Globus pallidus (tissue), 1 donor: ENCODE measurements at regions not wholly inside any gene's neighbourhood (a gene's known extent, or its start where the extent isn't known, plus 50 kb on each side); places are given as distances from the start of the nearest gene placed in this dataset.
"Not testable (repeated sequence)": the region's sequence is repeated elsewhere in the genome, so short reads cannot be mapped to it uniquely, and the experiment has no call there.

Experiments
- DNase-seq: peaks from one replicate; pipeline ENCODE4 v3.0.0-alpha.2; 2015; ENCODE audit warnings: low spot score

DNA sequence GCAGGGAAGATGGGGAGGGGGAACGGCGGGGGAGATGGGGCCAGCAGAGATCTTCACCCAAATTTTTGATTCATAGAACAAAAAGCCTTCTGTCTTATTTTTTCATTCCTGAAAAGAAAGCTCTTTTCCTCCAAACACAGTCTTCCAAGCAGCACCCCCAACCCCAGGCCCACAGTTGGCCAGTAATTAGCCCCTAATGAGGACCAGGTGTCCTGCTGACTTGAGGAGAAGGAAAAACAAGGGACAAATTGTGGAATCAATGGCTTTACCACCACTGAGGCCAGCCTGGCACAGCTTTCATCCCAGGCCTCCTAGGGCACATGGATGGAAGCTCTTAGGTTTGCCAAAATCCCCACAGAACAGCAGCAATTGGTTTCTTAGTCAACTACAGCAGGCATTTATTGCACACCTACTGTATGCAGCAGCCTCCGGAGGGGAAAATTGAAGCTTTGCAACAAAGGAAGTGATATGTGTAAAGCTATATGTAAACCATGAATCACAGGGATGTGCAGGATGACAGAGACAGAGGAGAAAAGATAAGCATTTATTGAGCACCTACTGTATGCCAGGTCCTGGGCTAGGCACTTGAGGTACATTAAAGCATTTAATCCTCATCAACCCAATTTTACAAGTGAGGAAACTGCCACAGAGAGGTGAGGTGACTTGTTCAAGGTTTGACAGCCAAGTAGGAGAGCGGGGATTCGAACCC lies 199.5 kb downstream of the TBC1D2B start:
- no peak for DNase-seq

DNA sequence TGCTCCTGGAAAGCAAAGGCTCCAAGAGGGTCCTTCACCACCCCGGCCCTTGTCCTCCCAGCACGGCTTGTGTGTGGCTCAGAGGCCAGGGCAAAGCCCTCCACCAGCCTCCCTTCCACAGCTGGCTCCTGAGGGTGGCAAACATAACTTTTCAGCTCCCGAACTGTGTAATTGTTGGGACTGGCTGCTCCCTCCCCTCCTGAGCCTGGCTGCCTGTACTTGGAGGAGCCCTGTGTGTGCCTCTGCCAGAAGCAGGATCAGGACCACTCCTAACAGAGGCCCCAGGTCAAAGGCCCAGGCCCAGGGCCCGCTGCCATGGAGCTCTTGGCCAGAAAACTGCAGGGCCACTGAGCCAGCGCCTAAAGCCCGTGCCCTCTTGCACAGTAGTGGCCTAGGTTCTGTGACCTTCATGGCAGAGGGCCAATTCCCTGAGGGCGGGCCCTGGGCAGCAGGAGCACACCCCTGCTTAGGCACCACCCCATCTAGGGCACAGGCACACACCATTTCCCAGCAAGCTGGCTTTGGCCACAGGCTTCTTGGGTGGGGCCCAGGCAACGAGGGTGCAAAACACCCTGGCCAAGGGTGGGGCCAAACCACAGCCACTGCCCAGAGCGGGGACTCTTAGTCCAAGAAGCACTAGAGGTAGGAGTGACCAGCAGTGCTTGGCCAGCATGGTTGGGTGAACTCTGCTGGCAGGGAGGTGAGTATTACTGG lies 201.2 kb downstream of the TBC1D2B start:
- DNase-seq, result not testable (repeated sequence)

DNA sequence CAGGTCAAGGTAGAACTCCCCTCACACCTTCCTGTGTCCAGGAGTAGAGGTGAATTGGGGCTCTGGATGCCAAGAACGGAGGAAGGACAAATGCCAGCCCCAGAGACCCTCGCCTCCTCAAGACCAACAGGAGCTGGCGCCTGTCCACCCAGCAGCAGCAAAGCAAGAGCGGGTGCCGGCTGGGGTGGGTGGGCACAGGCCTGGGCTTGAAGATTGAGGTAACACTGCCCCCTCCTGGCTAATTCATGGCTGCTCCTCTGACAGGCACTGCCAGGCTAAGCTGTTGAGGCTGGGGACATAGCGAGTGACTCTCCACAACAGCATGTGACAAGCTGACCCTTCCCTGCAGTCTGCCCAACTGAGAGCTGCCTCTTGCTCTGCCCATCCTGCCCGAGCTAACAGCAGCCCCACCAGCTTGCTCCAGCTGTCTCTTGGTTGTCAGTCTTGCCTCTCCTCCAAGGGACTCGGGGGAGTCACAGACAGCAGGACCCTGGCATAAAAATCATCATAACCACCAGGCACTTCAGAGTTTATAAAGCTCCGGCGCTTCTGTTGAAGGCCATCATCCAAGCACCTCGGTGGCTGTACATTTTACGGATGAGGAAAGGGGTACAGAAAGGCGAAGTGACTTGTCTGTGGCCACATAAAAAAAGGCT lies 202.3 kb downstream of the TBC1D2B start:
- DNase-seq, result peak; percentile 52

DNA sequence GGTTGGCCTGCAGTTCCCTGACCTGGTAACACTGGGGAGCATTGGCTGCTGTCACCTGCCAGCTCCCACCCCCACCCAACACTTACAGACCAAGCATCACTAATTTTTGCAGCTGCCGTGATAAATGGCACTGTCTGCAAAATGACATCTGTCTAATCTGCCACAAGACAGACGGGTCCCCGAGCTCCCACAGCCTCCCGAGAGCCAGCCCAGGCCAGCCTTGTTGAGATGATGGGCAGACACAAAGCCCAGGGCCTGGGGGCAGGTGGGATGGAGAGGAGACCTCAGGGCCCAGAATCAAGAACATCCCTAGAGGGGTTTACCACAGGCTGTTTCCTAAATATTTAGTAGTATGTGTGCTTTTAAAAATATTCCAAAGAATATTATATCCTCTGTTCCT lies 203.4 kb downstream of the TBC1D2B start:
- no peak for DNase-seq

DNA sequence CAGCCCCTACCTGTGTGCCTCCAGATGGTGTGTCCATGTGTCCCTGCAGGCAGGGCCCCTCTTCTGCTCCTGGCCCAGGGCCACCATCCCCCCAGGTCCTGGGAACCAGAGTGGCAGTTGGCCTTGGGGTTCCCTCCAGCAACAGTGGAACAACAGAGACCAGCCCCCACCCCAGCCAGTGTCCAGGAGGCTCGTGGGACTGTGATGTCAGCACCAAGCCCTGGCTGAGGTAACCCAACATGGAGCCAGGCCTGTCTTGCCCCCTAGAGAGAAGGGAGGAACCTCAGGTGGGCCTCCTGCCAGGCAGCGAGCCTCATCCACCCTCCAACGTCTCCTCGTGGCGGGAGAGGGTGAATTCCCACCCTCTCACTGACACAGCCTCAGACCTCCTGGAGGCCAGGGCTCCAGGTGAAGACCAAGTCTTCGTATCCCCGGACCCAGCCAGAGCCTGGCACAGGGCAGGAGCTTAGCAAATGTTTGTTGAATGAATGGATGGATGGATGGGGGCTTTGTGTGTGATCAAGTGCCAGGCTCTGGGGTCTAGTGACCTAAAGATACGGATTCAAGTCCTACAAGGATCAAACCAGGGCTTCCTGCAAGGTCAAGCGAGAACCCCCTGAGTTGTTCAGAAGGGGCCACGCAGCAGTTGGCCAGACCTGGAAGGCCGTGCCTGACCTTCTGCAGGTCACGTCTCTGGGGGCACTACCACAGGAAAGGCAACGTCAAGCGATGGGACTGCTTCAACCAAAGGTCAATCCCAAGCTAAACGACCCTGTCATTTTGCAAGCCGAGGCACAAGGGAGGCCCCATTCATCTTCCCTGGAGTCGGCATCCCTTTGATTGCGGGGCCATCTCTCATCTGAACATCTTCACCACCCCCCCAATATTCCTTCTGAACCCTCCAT lies 204.7 kb downstream of the TBC1D2B start:
- not testable (repeated sequence) for DNase-seq

DNA sequence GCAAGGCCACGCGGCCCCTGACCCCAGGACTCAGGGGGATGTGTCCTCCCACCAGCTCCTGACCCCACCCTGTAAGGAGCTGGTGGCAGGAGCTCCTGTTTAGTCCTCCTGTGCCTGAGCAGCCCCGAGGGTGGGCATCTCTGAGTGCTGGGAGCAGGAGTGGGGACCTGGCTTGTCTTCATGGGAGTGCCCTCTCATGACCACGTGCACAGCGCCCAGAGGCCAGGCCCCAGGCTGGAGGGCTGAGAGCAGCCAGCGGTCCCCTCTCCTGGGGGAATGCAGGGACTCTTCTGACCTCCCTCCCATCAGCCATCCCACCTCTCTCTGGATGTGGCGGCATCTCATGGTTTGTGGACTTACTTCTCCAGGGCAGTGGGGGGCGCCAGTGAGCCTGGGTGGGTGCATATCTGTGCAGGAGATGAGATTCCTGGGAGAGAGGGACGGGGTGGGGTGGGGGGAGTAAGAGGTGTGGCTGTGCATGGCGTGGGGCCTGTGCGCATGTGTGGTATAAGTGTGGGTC lies 205.6 kb downstream of the TBC1D2B start:
- no peak for DNase-seq

DNA sequence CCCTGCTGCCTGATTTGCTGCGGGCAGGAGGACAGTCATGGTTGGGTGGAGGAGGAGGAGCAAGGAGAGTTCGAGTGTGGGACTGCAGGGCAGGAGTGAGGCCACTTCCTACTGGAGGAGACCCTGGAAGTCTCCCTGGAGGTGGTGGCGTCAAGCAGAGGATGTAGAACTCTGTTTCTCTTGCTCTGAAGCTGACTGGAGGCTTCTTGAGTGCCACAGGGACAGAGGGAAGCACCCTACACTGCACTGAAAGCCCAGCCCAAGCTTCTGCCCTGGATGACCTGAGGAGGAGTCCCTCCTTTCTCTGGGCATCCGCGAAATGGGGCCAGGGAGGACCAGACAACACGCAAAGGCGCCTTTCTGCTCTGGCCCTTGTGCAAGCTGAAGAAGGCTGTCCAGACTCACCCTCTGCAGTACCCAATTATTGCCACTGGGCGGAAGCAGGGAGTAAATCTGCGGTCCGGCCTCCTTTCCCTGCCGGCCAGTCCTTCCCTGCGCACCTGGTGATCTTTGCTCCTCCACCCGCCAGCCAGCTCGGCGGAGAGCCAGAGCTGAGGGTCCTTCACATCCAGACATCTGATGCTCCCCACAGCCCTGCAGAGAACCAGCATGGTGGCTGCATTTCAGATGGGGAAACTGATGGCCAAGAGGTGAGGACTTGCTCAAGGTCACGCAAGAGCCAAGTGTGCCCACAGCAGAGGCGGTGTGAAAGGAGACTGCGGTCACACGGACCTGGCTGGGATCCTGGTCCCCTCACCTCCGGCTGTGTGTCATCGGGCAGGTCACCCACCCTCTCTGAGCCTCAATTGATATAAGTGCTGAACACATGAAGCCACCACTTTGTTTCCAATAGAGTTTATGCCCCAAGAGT lies 207.1 kb downstream of the TBC1D2B start:
- peak; percentile 39 for DNase-seq

DNA sequence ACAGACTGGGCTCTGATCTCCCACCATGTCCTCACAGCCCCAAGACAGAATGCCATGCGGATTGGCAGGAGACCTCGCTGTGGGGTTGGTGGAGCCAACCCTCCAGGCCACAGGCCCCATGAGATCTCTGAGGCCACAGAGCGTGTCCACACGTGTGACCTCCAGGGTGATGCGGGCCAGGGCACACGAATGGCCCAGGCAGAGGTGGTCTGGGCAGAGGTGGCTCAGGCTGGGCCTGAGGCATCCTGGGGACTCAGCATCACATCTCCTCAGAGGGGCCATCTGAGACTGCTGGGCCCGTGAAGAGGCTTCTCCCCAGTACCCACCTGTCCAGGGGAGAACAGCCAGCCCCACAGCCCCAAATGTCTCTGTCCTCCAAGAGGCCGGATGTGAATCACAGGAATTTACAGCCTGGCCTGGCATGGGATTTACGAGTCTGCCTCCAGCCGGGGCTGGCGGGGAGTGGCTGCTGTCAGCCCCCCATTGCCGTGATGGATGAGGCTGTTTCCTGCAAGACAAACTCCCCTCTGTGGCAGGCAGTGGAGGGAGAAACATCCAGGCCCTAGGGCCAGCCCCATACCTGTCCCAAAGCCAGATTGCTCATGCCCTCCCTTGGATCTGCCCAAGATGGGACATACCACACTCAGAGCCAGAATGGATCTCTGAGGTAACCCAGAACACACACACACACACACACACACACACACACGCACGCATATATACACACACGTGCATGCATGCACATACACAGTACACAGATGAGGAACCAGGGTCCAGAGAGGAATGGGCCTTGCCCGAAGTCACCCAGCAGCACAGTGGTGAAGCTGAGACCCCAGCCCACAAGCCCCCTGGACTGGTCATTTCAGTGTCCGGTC lies 208.3 kb downstream of the TBC1D2B start:
- DNase-seq, result no peak

DNA sequence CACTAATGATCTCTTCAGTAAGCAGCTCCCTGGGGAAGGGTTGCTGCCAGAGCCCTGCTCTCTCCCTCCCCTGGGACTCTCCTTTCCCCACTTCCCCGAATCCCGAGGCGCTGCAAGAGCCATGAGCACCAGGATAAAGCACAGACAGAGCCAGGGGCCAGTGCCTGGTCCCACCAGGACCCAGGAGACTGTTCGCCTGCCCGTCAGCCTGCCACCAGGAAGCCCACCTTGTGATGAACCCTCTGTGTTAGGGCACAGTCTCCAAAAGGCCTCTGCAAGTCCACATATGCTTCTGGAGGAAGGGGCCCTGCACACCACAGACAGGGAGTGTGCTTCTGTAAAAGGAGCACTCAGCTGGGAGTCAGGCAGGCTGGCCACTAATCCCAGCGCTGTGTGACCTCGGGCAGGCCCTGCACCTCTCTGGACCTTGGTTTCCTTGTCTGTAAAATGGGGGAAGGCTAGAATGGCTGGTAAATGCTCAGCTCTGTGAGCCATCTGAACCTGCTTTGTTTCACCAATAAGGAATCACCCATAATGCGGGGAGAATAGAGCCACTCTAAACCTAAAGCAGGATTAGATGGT lies 209.4 kb downstream of the TBC1D2B start:
- not testable (repeated sequence) for DNase-seq

DNA sequence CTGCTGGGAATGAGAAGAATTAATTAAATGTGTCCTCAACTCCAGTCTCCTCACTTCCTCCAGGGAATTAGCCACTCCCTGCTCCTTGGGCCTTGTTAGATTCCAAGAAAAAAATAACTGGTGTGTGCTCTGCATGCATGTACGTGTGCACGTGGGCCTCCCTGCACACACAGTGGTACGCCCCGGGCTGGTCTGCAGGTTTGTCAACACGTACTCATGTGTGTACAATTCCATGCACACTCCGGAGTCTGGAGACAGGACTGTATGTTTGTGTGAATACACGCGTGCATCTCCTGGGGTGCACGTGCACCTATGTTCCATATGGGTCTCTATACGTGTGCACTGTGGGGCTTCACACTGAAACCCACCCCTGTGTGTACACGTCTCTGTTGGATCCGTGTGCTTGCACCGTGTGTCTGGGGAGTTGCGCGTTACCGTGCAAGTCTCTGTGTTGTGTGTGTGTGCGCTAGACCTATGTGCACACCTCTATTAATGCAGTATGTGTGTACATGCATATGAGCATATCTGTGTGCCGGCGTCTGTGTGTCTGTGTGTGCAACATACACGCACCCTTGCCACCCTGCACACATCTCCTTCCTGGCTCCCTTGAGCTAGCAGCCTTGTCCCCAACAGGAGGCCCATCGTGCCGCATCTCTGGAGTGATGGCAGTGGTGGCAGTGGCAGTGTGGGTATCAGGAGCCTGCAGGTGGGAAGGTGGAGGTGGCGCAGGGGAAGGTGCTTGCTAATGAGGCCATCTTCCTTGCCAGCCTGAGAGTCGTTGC lies 210.1 kb downstream of the TBC1D2B start:
- DNase-seq, result no peak

DNA sequence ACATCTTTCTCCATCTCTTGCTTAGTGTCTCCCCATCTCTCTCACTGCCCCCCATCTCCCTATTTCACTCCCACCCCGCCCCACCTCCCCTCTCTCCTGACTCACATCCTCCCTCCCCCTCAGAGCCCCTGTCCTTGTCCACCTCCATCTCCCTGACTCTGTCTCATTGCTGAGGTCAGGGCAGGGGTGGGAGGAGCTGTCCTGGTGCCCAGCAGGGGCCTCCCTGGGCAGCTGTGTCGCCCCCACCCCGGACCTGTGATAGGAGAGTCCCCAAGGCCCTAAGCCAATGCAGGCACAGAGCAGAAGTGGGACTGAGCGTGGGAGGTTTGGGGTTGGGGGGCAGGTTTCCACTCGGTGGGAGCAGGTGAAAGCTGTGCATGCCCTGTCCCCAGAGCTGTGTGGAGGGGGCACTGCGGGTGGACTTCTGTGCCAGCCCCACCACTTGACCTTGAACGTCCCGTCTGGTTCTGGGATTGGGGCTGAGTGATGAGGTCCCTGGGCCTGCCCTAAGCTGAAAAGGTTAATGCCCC lies 210.8 kb downstream of the TBC1D2B start:
- no peak for DNase-seq

DNA sequence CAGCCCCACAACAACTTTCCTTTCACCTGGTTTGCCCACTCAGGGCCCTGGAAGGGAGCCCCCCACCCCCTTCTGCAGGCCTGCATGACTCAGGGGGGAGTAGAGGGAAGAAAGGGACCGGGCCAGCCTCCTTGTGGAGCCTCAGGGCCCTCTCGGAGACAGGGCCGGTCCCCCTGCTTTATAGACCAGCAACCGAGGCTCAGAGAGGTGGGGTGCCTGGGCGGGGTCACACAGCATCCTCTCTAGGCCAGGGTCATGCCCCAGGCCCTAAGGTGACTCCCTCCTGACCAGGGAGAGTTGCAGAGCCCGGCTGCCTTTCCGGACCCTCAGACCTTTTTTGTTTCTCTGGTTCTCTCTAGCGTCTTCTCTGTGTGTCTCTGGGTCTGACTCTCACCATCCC lies 211.3 kb downstream of the TBC1D2B start:
- DNase-seq, result no peak

DNA sequence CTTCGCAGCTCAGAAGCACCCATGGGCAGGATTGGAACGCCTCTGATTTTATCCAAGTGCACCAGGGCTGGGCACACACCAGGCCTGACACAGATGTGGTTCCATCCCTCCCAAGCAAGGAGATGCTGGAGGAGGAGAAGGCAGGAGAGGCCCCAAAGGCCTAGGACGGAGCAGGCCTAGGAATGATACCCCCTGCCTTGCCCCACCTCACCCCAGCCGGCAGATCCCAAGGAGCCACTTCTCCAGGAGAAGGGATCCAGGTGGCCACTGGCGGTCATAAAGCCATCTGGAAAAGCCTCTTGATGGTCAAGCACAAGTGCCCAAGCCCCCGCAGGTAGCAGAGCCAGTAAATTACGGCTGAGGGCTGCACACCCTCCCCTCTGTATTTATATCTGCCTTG lies 211.8 kb downstream of the TBC1D2B start:
- DNase-seq, result no peak

DNA sequence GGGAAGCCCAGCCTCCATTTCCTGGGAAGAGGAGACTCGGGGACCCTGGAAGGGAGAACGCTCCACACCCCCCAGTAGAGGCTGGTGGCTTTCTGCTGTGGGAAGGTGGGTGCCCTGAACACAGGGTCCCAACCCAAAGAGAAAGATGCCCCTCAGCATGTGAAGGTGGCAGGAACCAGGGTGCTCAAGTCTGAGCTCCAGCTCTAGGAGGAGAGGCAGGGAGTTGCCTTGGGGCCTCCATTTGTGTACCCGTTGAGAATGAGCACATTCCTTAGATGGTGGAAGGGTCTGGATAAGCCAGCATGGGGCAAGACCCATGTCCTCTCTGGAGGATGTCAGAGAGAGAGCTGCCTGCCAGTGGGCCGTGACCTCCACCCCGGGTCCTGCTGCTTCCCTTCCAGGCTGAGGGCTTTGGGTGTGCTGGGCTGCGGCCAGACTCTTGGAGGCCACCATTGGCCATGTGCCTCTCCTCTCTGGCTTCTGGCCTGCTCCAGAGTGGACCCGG lies 212.4 kb downstream of the TBC1D2B start:
- no peak for DNase-seq

DNA sequence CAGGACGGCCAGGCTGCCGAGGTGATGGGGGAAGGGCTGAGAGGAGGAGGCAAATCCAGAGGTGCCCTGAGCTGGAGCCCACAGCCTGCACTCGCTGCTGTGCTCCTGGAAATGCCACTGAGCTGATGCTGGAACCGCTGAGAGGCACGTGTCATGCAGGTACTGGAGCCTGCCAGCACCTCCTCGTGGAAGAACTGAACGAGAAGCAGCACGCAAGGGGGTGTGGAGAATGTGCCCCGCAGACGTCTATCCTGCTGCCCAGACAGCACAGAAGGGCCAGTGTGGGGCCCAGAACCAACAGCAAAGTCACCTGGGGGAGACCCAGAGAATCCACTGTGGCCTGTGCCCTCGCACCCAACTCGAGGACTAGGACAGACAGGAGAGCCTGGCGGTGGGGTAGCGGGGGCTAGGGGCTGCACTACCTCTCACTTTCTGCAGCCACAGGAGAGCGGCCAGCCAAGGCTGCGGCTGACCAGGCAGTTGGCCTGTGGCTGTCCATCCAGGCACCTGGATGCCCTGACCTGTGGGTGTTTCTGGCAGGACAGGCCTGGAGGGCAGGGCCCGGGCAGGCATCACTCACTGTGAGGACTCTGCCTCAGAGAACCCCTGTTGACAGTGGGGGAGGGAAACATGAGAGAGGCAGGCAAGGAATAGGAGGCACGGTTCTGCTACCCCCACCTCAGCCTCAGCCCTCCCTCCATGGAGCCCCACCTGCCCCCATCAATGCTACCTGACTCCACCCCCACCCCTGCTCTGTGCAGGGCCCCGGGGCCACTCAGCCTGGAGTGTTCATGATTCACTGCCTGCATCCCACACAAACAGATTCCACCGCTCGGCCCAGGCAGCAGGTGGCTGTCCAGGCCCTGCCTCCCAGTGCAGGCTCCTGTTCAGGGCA lies 213.1 kb downstream of the TBC1D2B start:
- DNase-seq, result no peak

DNA sequence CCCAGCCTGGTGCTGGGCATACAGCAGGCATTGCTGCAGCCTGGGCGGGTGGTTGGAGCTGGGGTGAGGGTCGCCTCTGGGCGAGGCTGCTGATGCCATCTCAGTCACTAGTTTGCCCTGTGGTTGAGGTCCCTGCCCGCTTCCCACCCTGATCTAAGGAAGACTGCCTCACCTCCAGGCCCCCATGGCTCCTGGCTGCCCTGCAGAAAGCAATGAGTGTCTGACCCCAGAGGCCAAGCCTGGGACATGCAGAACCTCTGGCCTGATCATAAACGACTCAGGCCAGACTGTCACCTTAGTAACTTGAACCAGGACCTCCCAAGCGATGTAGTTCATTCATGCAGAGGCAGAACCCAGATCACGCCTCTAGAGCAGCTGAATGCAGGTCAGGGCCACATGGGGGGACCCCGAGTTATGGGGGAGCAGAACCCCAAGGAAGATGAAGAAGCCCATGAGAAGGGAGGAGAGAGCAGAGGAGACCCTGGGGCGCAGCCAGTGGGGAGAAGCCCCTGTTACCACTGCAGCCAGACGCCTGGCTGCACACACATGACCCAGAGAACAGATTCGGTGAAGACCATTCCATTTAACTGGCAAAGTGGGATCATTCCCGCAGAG lies 213.9 kb downstream of the TBC1D2B start:
- DNase-seq, result no peak

DNA sequence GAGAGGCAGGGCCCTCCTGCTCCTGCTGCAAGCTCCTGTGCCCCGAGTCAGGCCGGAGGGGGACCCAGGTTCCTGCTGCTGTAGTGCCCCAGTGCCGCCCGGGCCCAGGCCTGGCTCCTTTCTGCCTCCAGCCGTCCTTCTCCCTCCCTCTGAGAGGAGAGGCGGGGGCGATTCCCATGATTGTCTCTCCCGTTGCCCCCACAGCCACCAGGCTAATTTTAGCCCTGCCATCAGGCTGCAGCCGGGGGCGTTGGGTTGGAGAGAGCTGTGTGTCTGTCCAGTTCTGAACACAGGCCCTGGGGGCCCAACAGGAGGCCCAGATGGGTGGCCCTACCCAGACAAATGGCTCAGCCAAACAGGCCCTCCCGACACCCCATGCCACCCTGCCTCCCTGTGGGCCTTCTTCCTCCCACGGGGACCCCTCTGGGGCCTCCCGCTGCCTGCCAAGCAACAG lies 214.8 kb downstream of the TBC1D2B start:
- no peak for DNase-seq
